CD4-positive, alpha-beta T cell treated with Interleukin-2 at 100 ng/mL for 4 hours (primary cell): ENCODE measurements at regions not wholly inside any gene's neighbourhood (a gene's known extent, or its start where the extent isn't known, plus 50 kb on each side); places are given as distances from the start of the nearest gene placed in this dataset.
"Not testable (repeated sequence)": the region's sequence is repeated elsewhere in the genome, so short reads cannot be mapped to it uniquely, and the experiment has no call there.

Source experiments
- DNase-seq: peaks from one replicate; pipeline ENCODE4 v3.0.0-alpha.2; 2020; ENCODE audit warnings: low spot score

GRCh38 chr15:60135961-60136360 lies 131.8 kb downstream of the FOXB1 start:
- no peak for DNase-seq

GRCh38 chr15:60137711-60138396 lies 133.7 kb downstream of the FOXB1 start:
- no peak for DNase-seq

- DNase-seq, result no peak
Measured at GRCh38 chr15:60138397-60138968, 134.4 kb downstream of the FOXB1 start.

GRCh38 chr15:60152386-60152785 lies 148.3 kb downstream of the FOXB1 start:
- no peak for DNase-seq

GRCh38 chr15:60154764-60155325 lies 150.7 kb downstream of the FOXB1 start:
- DNase-seq, result no peak

GRCh38 chr15:60155661-60156060 lies 151.6 kb downstream of the FOXB1 start:
- no peak for DNase-seq

- DNase-seq, result no peak
Measured at GRCh38 chr15:60160909-60161308, 156.8 kb downstream of the FOXB1 start.

- no peak for DNase-seq
Measured at GRCh38 chr15:60161704-60162103, 157.6 kb downstream of the FOXB1 start.

GRCh38 chr15:60162251-60162967 lies 158.3 kb downstream of the FOXB1 start:
- DNase-seq, result no peak

GRCh38 chr15:60162968-60163355 lies 158.9 kb downstream of the FOXB1 start:
- DNase-seq, result no peak

GRCh38 chr15:60165111-60165510 lies 161.0 kb downstream of the FOXB1 start:
- DNase-seq, result no peak

- no peak for DNase-seq
Measured at GRCh38 chr15:60172143-60172542, 168.0 kb downstream of the FOXB1 start.

- peak; percentile 57 for DNase-seq
Measured at GRCh38 chr15:60179786-60180391, 175.8 kb downstream of the FOXB1 start.

GRCh38 chr15:60181957-60182356 lies 177.8 kb downstream of the FOXB1 start:
- DNase-seq, result not testable (repeated sequence)

- no peak for DNase-seq
Measured at GRCh38 chr15:60183366-60183765, 179.3 kb downstream of the FOXB1 start.

- DNase-seq, result no peak
Measured at GRCh38 chr15:60184579-60184978, 180.5 kb downstream of the FOXB1 start.

- no peak for DNase-seq
Measured at GRCh38 chr15:60191016-60191415, 186.9 kb downstream of the FOXB1 start.

GRCh38 chr15:60191821-60192220 lies 187.7 kb downstream of the FOXB1 start:
- no peak for DNase-seq

- no peak for DNase-seq
Measured at GRCh38 chr15:60195611-60196010, 191.5 kb downstream of the FOXB1 start.

- no peak for DNase-seq
Measured at GRCh38 chr15:60204131-60204885, 193.5 kb downstream of the ANXA2 start.

GRCh38 chr15:60208709-60209108 lies 189.1 kb downstream of the ANXA2 start:
- DNase-seq, result no peak

GRCh38 chr15:60212536-60212935 lies 185.2 kb downstream of the ANXA2 start:
- DNase-seq, result no peak
